GM23338 (cell line): ENCODE measurements at regions not wholly inside any gene's neighbourhood (a gene's known extent, or its start where the extent isn't known, plus 50 kb on each side); places are given as distances from the start of the nearest gene placed in this dataset.

Experiments used
- ATAC-seq: fragments of 200-7000 bp; cut with Tn5 transposase; 3 replicates; pipeline ENCODE4 v1.9.1; 2020
- DNase-seq: peaks from one replicate; pipeline ENCODE4 v3.0.0-alpha.2; 2015; ENCODE audit warnings: low spot score
- H2AFZ ChIP-seq: fragments of 200-600 bp; sonication (generic); 2 replicates; pipeline ENCODE4 v1.8.0; 2016; ENCODE audit warnings: antibody characterized with exemption, mild to moderate bottlenecking, moderate library complexity
- H3F3A ChIP-seq: fragments of 200-600 bp; sonication (generic); replicated peaks from 2 replicates; pipeline ENCODE4 v1.8.0; 2017; ENCODE audit warnings: antibody characterized with exemption, mixed run types, low read depth
- H3K27ac ChIP-seq: fragments of 200-600 bp; sonication (generic); 2 replicates; pipeline ENCODE4 v1.6.1; 2016; ENCODE audit warnings: low read depth
- H3K27me3 ChIP-seq: fragments of 200-600 bp; sonication (generic); 2 replicates; pipeline ENCODE4 v1.8.0; 2016; ENCODE audit warnings: mild to moderate bottlenecking, mixed run types, moderate library complexity; ENCODE audit not compliant: insufficient read depth
- H3K36me3 ChIP-seq: fragments of 200-600 bp; sonication (generic); 2 replicates; pipeline ENCODE4 v1.8.0; 2016; ENCODE audit warnings: mild to moderate bottlenecking; ENCODE audit not compliant: insufficient read depth
- H3K4me1 ChIP-seq: fragments of 200-600 bp; sonication (generic); 2 replicates; pipeline ENCODE4 v1.8.0; 2016; ENCODE audit warnings: mild to moderate bottlenecking, moderate library complexity; ENCODE audit not compliant: insufficient read depth
- H3K4me2 ChIP-seq: fragments of 200-600 bp; sonication (generic); 2 replicates; pipeline ENCODE4 v1.7.1; 2017; ENCODE audit warnings: mixed run types
- H3K4me3 ChIP-seq: fragments of 200-600 bp; sonication (generic); 2 replicates; pipeline ENCODE4 v1.6.1; 2016; ENCODE audit warnings: mixed run types
- H3K79me2 ChIP-seq: fragments of 200-600 bp; sonication (generic); replicated peaks from 2 replicates; pipeline ENCODE4 v1.8.0; 2017; ENCODE audit warnings: mild to moderate bottlenecking; ENCODE audit not compliant: insufficient read depth
- H3K9me2 ChIP-seq: fragments of 200-600 bp; sonication (generic); 2 replicates; pipeline ENCODE4 v1.8.0; 2017; ENCODE audit not compliant: insufficient read depth
- H4K20me1 ChIP-seq: fragments of 200-600 bp; sonication (generic); replicated peaks from 2 replicates; pipeline ENCODE4 v1.8.0; 2017; ENCODE audit warnings: mild to moderate bottlenecking; ENCODE audit not compliant: insufficient read depth
- H3K27ac Mint-ChIP-seq: 2 replicates; pipeline ENCODE4 v1.8.0; 2020; ENCODE audit warnings: inconsistent platforms, mild to moderate bottlenecking, moderate library complexity, mixed read lengths
- H3K27me3 Mint-ChIP-seq: 3 replicates; pipeline ENCODE4 v1.8.0; 2022; ENCODE audit warnings: low read depth, mild to moderate bottlenecking, moderate library complexity, mixed read lengths, inconsistent platforms; ENCODE audit not compliant: insufficient read depth, poor library complexity
- H3K36me3 Mint-ChIP-seq: 3 replicates; pipeline ENCODE4 v1.8.0; 2021; ENCODE audit warnings: low read depth, mild to moderate bottlenecking, inconsistent platforms, moderate library complexity, mixed read lengths
- H3K4me1 Mint-ChIP-seq: 3 replicates; pipeline ENCODE4 v1.8.0; 2020; ENCODE audit warnings: mild to moderate bottlenecking, inconsistent platforms, mixed read lengths
- H3K4me3 Mint-ChIP-seq: 3 replicates; pipeline ENCODE4 v1.8.0; 2021; ENCODE audit warnings: moderate library complexity, mild to moderate bottlenecking, inconsistent platforms, mixed read lengths
- H3K9me3 Mint-ChIP-seq: 3 replicates; pipeline ENCODE4 v1.8.0; 2020; ENCODE audit warnings: moderate library complexity, mild to moderate bottlenecking, inconsistent platforms, mixed read lengths
- CREB1 ChIP-seq: fragments of 250-450 bp; sonication (Bioruptor Pico); IDR thresholded peaks from 2 replicates; pipeline ENCODE4 v1.5.0; 2020; ENCODE audit warnings: low read depth, mild to moderate bottlenecking, moderate library complexity
- ETS1 ChIP-seq: IDR thresholded peaks from 2 replicates; pipeline ENCODE4 v1.6.1; 2016; ENCODE audit warnings: antibody characterized with exemption
- JUNB ChIP-seq: IDR thresholded peaks from one replicate; pipeline ENCODE4 v1.6.1; 2016; ENCODE audit warnings: antibody characterized with exemption; ENCODE audit not compliant: unreplicated experiment
- STAT1 ChIP-seq: IDR thresholded peaks from one replicate; pipeline ENCODE4 v1.6.1; 2016; ENCODE audit warnings: antibody characterized with exemption; ENCODE audit not compliant: unreplicated experiment
- TF ChIP-seq, protein P1 (sequence below): fragments of 250-450 bp; sonication (Bioruptor Pico); IDR thresholded peaks from 2 replicates; pipeline ENCODE4 v1.5.0; 2020; ENCODE audit warnings: mild to moderate bottlenecking, moderate library complexity
- TF ChIP-seq, protein P2 (sequence below): IDR thresholded peaks from one replicate; pipeline ENCODE4 v1.6.1; 2018; ENCODE audit warnings: antibody characterized with exemption; ENCODE audit not compliant: unreplicated experiment

DNA sequence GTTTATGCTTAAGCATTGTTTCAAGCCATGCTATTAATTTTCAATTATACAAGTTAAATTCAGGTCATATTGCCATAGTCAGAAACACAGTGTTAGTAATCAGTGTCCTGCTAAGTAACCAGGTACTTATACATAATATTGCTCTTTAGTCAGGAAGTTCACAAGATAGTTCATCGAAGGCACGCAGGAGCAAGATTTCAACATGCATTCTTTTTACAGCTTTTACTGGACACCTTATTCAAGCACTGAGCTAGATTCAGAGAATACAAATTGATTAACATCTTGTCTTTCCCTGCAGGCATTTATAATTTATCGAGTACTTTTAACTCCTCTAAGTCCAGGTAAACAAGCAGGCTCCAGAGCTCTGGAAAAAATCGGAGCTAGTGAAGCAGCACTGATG is 202.3 kb upstream of the BRINP3 start (continued):
- TF ChIP-seq, protein P1, sequence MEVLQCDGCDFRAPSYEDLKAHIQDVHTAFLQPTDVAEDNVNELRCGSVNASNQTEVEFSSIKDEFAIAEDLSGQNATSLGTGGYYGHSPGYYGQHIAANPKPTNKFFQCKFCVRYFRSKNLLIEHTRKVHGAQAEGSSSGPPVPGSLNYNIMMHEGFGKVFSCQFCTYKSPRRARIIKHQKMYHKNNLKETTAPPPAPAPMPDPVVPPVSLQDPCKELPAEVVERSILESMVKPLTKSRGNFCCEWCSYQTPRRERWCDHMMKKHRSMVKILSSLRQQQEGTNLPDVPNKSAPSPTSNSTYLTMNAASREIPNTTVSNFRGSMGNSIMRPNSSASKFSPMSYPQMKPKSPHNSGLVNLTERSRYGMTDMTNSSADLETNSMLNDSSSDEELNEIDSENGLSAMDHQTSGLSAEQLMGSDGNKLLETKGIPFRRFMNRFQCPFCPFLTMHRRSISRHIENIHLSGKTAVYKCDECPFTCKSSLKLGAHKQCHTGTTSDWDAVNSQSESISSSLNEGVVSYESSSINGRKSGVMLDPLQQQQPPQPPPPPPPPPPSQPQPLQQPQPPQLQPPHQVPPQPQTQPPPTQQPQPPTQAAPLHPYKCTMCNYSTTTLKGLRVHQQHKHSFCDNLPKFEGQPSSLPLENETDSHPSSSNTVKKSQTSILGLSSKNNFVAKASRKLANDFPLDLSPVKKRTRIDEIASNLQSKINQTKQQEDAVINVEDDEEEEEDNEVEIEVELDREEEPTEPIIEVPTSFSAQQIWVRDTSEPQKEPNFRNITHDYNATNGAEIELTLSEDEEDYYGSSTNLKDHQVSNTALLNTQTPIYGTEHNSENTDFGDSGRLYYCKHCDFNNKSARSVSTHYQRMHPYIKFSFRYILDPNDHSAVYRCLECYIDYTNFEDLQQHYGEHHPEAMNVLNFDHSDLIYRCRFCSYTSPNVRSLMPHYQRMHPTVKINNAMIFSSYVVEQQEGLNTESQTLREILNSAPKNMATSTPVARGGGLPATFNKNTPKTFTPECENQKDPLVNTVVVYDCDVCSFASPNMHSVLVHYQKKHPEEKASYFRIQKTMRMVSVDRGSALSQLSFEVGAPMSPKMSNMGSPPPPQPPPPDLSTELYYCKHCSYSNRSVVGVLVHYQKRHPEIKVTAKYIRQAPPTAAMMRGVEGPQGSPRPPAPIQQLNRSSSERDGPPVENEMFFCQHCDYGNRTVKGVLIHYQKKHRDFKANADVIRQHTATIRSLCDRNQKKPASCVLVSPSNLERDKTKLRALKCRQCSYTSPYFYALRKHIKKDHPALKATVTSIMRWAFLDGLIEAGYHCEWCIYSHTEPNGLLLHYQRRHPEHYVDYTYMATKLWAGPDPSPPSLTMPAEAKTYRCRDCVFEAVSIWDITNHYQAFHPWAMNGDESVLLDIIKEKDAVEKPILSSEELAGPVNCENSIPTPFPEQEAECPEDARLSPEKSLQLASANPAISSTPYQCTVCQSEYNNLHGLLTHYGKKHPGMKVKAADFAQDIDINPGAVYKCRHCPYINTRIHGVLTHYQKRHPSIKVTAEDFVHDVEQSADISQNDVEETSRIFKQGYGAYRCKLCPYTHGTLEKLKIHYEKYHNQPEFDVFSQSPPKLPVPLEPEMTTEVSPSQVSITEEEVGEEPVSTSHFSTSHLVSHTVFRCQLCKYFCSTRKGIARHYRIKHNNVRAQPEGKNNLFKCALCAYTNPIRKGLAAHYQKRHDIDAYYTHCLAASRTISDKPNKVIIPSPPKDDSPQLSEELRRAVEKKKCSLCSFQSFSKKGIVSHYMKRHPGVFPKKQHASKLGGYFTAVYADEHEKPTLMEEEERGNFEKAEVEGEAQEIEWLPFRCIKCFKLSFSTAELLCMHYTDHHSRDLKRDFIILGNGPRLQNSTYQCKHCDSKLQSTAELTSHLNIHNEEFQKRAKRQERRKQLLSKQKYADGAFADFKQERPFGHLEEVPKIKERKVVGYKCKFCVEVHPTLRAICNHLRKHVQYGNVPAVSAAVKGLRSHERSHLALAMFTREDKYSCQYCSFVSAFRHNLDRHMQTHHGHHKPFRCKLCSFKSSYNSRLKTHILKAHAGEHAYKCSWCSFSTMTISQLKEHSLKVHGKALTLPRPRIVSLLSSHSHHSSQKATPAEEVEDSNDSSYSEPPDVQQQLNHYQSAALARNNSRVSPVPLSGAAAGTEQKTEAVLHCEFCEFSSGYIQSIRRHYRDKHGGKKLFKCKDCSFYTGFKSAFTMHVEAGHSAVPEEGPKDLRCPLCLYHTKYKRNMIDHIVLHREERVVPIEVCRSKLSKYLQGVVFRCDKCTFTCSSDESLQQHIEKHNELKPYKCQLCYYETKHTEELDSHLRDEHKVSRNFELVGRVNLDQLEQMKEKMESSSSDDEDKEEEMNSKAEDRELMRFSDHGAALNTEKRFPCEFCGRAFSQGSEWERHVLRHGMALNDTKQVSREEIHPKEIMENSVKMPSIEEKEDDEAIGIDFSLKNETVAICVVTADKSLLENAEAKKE, result no peak
- TF ChIP-seq CREB1 (CRISPR knock-in tag) (no peak), STAT1 (no peak)
- TF ChIP-seq, protein P2, sequence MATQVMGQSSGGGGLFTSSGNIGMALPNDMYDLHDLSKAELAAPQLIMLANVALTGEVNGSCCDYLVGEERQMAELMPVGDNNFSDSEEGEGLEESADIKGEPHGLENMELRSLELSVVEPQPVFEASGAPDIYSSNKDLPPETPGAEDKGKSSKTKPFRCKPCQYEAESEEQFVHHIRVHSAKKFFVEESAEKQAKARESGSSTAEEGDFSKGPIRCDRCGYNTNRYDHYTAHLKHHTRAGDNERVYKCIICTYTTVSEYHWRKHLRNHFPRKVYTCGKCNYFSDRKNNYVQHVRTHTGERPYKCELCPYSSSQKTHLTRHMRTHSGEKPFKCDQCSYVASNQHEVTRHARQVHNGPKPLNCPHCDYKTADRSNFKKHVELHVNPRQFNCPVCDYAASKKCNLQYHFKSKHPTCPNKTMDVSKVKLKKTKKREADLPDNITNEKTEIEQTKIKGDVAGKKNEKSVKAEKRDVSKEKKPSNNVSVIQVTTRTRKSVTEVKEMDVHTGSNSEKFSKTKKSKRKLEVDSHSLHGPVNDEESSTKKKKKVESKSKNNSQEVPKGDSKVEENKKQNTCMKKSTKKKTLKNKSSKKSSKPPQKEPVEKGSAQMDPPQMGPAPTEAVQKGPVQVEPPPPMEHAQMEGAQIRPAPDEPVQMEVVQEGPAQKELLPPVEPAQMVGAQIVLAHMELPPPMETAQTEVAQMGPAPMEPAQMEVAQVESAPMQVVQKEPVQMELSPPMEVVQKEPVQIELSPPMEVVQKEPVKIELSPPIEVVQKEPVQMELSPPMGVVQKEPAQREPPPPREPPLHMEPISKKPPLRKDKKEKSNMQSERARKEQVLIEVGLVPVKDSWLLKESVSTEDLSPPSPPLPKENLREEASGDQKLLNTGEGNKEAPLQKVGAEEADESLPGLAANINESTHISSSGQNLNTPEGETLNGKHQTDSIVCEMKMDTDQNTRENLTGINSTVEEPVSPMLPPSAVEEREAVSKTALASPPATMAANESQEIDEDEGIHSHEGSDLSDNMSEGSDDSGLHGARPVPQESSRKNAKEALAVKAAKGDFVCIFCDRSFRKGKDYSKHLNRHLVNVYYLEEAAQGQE, result no peak

GRCh38 chr1:190685676-190686075 is 208.0 kb upstream of the BRINP3 start:
- no peaks in the 10 kb centered on the region for H3K36me3 Mint-ChIP-seq
- Histone ChIP-seq H3K27ac (no peak overlapping the region), H3K36me3 (no peaks in the 10 kb centered on the region), H3F3A (no peaks in the 10 kb centered on the region), H3K4me3 (no peak overlapping the region), H3K79me2 (no peaks in the 10 kb centered on the region), H2AFZ (no peak overlapping the region), H3K4me1 (no peaks in the 10 kb centered on the region), H3K27me3 (no peaks in the 10 kb centered on the region), H4K20me1 (no peaks in the 10 kb centered on the region), H3K4me2 (no peak overlapping the region), H3K9me2 (no peaks in the 10 kb centered on the region)
- no peaks in the 10 kb centered on the region for H3K27me3 Mint-ChIP-seq
- no peak for DNase-seq
- no peak overlapping the region for H3K27ac Mint-ChIP-seq
- H3K9me3 Mint-ChIP-seq, result no peaks in the 10 kb centered on the region; the same call in 2 of the 3 replicates
- H3K4me1 Mint-ChIP-seq, result no peaks in the 10 kb centered on the region
- no peak for ATAC-seq
- H3K4me3 Mint-ChIP-seq, result no peak overlapping the region
- TF ChIP-seq JUNB (no peak), ETS1 (no peak)
